Astrocyte (in vitro differentiated cells and primary cell): ENCODE measurements at regions not wholly inside any gene's neighbourhood (a gene's known extent, or its start where the extent isn't known, plus 50 kb on each side); places are given as distances from the start of the nearest gene placed in this dataset.

Source experiments
- DNase-seq: peaks from one replicate; pipeline ENCODE4 v3.0.0-alpha.2; 2010; ENCODE audit warnings: low read depth
- FAIRE-seq: peaks from 2 replicates; lab custom pipeline; 2011; peaks lifted over from hg19 to GRCh38; lab: Jason Lieb, UNC
- H2AFZ ChIP-seq: 2 replicates; pipeline ENCODE4 v1.6.0; 2012; ENCODE audit warnings: low read depth, low read length, inconsistent platforms
- H3K27ac ChIP-seq: 2 replicates; pipeline ENCODE4 v1.5.1; 2011; ENCODE audit warnings: low read depth, low read length, inconsistent platforms
- H3K27me3 ChIP-seq: 2 replicates; pipeline ENCODE4 v1.6.0; 2011; ENCODE audit warnings: low read length, inconsistent platforms; ENCODE audit not compliant: insufficient read depth
- H3K36me3 ChIP-seq: 2 replicates; pipeline ENCODE4 v1.5.1; 2011; ENCODE audit warnings: low read length, inconsistent platforms; ENCODE audit not compliant: insufficient read depth
- H3K4me1 ChIP-seq: 2 replicates; pipeline ENCODE4 v1.5.1; 2011; ENCODE audit warnings: low read length, inconsistent platforms; ENCODE audit not compliant: insufficient read depth
- H3K4me2 ChIP-seq: 2 replicates; pipeline ENCODE4 v1.6.0; 2012; ENCODE audit warnings: low read length, inconsistent platforms
- H3K4me3 ChIP-seq: 2 replicates; pipeline ENCODE4 v1.5.1; 2011; ENCODE audit warnings: low read depth, mild to moderate bottlenecking, low read length, inconsistent platforms; ENCODE audit not compliant: insufficient read depth
- H3K79me2 ChIP-seq: 2 replicates; pipeline ENCODE4 v1.6.0; 2012; ENCODE audit warnings: mild to moderate bottlenecking, low read length, inconsistent platforms; ENCODE audit not compliant: insufficient read depth
- H3K9ac ChIP-seq: 2 replicates; pipeline ENCODE4 v1.6.0; 2012; ENCODE audit warnings: mild to moderate bottlenecking, low read length, inconsistent platforms
- H3K9me3 ChIP-seq: 2 replicates; pipeline ENCODE4 v1.5.1; 2012; ENCODE audit warnings: low read depth, mild to moderate bottlenecking, low read length, inconsistent platforms; ENCODE audit not compliant: insufficient read depth
- H4K20me1 ChIP-seq: 2 replicates; pipeline ENCODE4 v1.6.0; 2012; ENCODE audit warnings: low read length, inconsistent platforms; ENCODE audit not compliant: insufficient read depth
- H3K27ac Mint-ChIP-seq: one replicate; pipeline ENCODE4 v1.8.0; 2021; ENCODE audit warnings: mild to moderate bottlenecking, mixed read lengths; ENCODE audit not compliant: unreplicated experiment
- H3K27me3 Mint-ChIP-seq: one replicate; pipeline ENCODE4 v1.8.0; 2021; ENCODE audit warnings: low read depth, mixed read lengths; ENCODE audit not compliant: unreplicated experiment
- H3K36me3 Mint-ChIP-seq: one replicate; pipeline ENCODE4 v1.8.0; 2021; ENCODE audit warnings: low read depth, mixed read lengths; ENCODE audit not compliant: unreplicated experiment
- H3K4me1 Mint-ChIP-seq: one replicate; pipeline ENCODE4 v1.8.0; 2021; ENCODE audit warnings: low read depth, mixed read lengths; ENCODE audit not compliant: unreplicated experiment
- H3K4me3 Mint-ChIP-seq: one replicate; pipeline ENCODE4 v1.8.0; 2021; ENCODE audit warnings: mild to moderate bottlenecking, moderate library complexity, mixed read lengths; ENCODE audit not compliant: unreplicated experiment
- H3K9me3 Mint-ChIP-seq: one replicate; pipeline ENCODE4 v1.8.0; 2021; ENCODE audit warnings: mild to moderate bottlenecking, mixed read lengths; ENCODE audit not compliant: unreplicated experiment
- CTCF ChIP-seq: IDR thresholded peaks from 2 replicates; pipeline ENCODE4 v1.5.1; 2011; ENCODE audit warnings: low read depth, mild to moderate bottlenecking, inconsistent platforms, low read length, moderate library complexity; ENCODE audit not compliant: insufficient read depth
- EZH2 ChIP-seq: IDR thresholded peaks from 2 replicates; pipeline ENCODE4 v1.6.1; 2012; ENCODE audit warnings: mild to moderate bottlenecking, low read length, inconsistent platforms; ENCODE audit not compliant: insufficient read depth

GRCh38 chr5:162801235-162801634 lies 636.2 kb upstream of the CCNG1 start:
- H3K4me1 ChIP-seq: no peaks in the 10 kb centered on the region
- no peak overlapping the region for H3K9ac ChIP-seq
- Mint-ChIP-seq H3K36me3 (no peaks in the 10 kb centered on the region), H3K9me3 (no peaks in the 10 kb centered on the region), H3K27ac (no peak overlapping the region), H3K27me3 (no peaks in the 10 kb centered on the region), H3K4me3 (no peak overlapping the region), H3K4me1 (no peaks in the 10 kb centered on the region)
- no peak overlapping the region for H3K4me2 ChIP-seq
- H3K9me3 ChIP-seq: no peaks in the 10 kb centered on the region
- H3K79me2 ChIP-seq: no peaks in the 10 kb centered on the region
- H3K36me3 ChIP-seq: no peaks in the 10 kb centered on the region
- no peak overlapping the region for H3K27ac ChIP-seq
- H2AFZ ChIP-seq: no peak overlapping the region
- TF ChIP-seq EZH2 (no peak), CTCF (no peak)
- DNase-seq (no peak), FAIRE-seq (no peak)
- H4K20me1 ChIP-seq: no peaks in the 10 kb centered on the region
- no peaks in the 10 kb centered on the region for H3K27me3 ChIP-seq
- H3K4me3 ChIP-seq: no peak overlapping the region

DNA sequence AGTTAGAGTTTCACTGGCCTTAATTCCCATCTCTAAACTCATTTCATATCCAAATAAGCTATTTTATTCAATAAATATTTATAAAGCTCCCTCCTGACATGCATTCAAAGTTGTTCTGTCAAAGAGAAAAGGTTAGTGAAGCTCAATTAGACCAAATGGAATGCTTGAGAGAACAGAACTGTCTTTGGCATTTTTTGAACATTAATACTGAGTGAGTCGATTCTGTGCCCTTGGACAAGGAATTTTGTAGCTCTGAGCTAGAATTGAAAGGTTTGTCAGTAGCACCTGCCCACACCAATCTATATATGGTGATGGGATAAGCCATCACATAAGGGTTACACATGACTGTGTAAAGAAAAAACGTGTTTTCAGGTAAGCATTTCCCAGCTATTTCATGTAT lies 631.2 kb upstream of the CCNG1 start:
- H3K27me3 ChIP-seq: no peaks in the 10 kb centered on the region
- no peak overlapping the region for H2AFZ ChIP-seq
- H3K27ac ChIP-seq: no peak overlapping the region
- no peaks in the 10 kb centered on the region for H3K9me3 Mint-ChIP-seq
- H3K36me3 ChIP-seq: no peaks in the 10 kb centered on the region
- no peak for TF ChIP-seq CTCF
- no peaks in the 10 kb centered on the region for H3K4me1 ChIP-seq
- H3K27ac Mint-ChIP-seq: no peak overlapping the region
- H3K4me3 ChIP-seq: no peak overlapping the region
- no peaks in the 10 kb centered on the region for H3K79me2 ChIP-seq
- no peak overlapping the region for H3K4me2 ChIP-seq
- no peaks in the 10 kb centered on the region for H3K36me3 Mint-ChIP-seq
- no peaks in the 10 kb centered on the region for H3K27me3 Mint-ChIP-seq
- H3K4me1 Mint-ChIP-seq: no peaks in the 10 kb centered on the region
- H3K9me3 ChIP-seq: no peaks in the 10 kb centered on the region
- H3K9ac ChIP-seq: no peak overlapping the region
- no peak for FAIRE-seq
- DNase-seq: no peak
- H3K4me3 Mint-ChIP-seq: no peak overlapping the region
- H4K20me1 ChIP-seq: no peaks in the 10 kb centered on the region

DNA sequence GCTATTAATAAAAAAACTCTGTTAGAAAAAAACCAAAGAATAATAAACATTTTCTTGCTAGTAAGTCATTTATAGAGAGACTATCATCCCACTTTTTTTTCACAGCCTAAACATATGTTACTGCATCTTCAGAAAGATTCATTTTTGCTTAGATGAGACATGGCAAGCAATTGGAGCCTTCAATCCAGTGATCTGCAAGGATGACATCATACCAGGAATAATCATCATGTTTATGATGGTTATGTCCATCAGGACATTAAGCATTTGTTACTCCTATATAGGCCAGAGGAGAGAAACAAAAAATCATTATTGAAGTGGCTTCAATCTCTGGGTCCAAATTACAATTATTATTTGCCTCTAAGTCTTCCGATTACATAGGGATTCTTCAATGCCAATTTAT lies 626.3 kb upstream of the CCNG1 start:
- peaks cover 3% of the 10 kb centered on the region for H3K9me3 ChIP-seq
- no peaks in the 10 kb centered on the region for H3K79me2 ChIP-seq
- H3K27ac ChIP-seq: no peak overlapping the region
- H3K4me2 ChIP-seq: no peak overlapping the region
- Mint-ChIP-seq H3K4me3 (no peak overlapping the region), H3K9me3 (no peaks in the 10 kb centered on the region), H3K4me1 (no peaks in the 10 kb centered on the region), H3K27me3 (no peaks in the 10 kb centered on the region), H3K36me3 (no peaks in the 10 kb centered on the region), H3K27ac (no peak overlapping the region)
- no peak for TF ChIP-seq CTCF
- no peak for TF ChIP-seq EZH2
- FAIRE-seq: no peak
- H3K4me1 ChIP-seq: no peaks in the 10 kb centered on the region
- no peaks in the 10 kb centered on the region for H3K27me3 ChIP-seq
- H3K4me3 ChIP-seq: no peak overlapping the region
- no peaks in the 10 kb centered on the region for H4K20me1 ChIP-seq
- H2AFZ ChIP-seq: no peak overlapping the region
- H3K36me3 ChIP-seq: no peaks in the 10 kb centered on the region
- H3K9ac ChIP-seq: no peak overlapping the region
- DNase-seq: no peak
